A172 (cell line): ENCODE measurements at regions not wholly inside any gene's neighbourhood (a gene's known extent, or its start where the extent isn't known, plus 50 kb on each side); places are given as distances from the start of the nearest gene placed in this dataset.

Source experiments
- DNase-seq: peaks from one replicate; pipeline ENCODE4 v3.0.0-alpha.2; 2015; ENCODE audit warnings: low spot score

DNA sequence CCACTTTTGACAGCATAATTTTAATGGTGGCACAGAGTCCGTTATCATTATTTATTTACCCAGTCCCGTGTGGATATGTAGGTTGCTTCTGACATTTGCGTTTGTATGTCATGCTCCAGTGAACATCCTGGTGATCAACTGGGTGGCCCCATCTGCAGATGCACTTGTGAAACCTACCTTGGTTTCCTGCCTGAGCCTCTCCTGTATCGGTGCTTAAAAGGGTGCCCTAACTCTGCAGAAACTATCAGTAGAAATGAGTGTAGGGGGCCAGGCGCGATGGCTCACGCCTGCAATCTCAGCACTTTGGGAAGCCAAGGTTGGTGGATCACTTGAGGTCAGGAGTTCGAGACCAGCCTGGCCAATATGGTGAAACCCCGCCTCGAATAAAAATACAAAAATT lies 92.1 kb upstream of the IER5L start:
- no peak for DNase-seq

DNA sequence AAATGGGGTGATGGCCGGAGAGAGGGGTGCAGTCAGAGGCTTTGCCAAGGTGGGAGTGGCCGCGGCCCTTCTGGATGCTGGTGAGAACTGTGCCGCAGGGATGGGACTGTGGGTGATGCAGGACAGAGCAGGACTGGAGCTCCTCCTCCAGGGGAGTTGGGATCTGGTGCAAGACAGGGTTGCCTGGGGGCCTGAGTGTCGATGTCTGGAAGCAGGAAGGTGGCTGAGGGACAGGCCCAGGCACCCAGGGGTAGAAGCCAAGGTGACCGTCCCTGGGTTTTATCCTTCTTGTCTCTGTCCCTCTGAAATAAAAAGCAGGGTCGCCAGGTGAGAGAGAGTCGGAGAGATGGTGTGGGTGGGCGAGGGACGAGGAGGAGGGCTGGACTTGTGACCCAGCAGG lies 89.1 kb upstream of the IER5L start:
- no peak for DNase-seq

DNA sequence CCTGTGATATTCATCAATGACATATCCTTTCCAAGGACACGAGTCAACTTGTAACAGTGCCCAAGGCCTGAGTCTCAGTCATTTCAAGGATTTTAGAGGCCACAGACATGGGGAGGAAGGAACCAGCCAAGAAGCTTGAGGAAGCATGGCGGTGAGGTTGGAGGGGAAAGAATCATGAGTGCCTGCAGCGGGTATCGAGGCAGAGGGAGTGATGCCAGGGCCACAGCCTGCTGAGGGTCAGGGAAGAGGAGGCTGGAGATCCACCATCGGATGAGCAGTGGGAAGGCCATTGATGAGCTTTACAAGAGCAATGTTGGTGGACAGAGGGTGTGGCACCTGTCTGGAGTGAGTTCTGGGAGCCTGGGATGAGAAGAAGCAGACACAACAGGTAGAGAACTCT lies 88.5 kb upstream of the IER5L start:
- DNase-seq, result no peak

DNA sequence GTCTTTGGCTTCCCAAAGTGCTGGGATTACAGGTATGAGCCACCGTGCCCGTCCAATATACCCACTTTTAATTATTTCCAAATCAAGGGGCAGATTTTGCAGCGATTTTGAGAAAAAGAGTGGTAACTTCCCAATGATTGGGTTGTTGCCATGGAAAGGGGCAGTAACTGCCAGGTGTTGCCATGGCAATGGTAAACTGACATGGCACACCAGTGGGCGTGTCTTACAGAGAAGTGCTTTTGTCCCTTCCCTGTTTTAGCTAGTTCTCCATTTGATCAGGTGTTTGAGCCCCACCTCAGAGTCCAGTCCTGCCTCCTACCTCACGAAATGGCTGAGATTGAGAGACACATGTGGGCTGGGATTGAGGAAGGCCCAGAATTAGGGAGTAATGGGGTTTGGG lies 86.3 kb upstream of the IER5L start:
- no peak for DNase-seq

DNA sequence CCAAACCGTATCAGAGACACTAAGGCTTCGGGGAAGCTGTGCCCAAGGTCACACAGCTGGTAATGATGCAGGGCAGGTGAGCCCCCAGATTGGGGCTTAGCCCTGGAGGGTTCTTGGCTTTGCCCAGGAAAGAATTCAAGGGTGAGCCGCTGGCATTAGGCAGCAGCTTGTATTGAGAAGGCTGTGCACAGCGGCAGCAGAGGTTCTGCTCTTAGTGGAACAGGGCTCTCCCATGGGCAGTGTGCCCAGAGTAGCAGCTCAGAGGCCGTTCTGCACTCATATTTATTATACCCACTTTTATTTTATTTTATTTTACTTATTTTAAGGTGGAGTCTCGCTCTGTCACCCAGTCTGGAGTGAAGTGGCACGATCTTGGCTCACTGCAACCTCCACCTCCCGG lies 85.8 kb upstream of the IER5L start:
- no peak for DNase-seq

DNA sequence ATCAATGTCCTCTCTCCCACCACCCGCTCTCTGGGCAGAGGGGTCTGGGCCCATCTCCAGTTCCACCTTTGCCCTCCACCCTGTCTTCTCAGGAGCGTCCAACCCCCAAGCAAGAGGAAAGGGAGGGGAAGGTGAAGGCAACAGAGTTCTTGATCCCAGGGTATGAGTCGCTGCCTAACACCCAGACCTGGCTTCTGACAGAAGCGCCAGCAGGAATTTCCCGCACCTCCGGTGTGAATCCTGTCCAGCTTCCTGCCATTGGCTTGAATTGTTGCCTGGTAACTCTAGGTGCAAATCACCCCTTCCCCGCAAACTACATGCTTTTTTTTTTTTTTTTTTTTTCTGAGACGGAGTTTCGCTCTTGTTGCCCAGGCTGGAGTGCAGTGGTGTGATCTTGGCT lies 84.2 kb upstream of the IER5L start:
- peak; percentile 61 for DNase-seq

DNA sequence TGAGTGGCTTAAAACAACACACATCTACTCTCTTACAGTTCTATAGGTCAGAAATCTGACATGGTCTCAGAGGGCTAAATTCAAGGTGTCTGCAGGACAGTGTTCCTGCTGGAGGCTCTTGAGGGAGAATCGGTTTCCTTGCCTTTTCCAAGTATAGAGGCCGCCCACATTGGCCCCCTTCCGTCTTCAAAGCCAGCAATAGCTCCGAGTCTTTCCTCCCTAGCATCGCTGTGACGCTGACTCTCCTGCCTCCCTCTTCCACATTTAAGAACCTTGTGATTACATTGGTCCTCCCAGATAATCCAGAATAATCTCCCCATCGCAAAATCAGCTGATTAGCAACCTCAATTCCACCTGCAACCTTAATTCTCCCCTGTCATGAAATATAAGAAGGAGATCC lies 81.3 kb upstream of the IER5L start:
- no peak for DNase-seq

DNA sequence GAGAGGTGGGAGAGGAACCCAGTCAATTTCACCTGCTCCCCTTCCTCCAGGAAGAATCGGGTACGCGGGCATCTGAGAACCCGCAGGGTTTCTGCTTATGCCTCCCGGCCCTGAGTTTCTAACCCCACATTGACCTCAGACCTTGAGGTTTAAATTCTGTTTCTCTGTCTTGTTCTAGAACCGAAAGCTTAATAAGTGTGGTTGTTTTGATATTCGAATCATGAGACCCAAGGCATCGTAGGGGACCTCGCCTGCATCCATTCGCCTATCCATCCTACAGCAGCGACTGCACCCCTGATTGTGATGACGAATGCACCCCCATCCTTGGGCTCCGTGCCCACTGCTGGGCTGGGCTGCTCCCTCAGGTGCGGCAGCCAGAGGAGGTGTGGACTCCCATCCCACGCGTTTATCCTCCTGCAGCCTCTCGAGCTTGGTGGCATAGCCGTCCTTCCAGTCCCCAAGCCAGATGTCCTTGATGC lies 80.8 kb upstream of the IER5L start:
- DNase-seq, result no peak

DNA sequence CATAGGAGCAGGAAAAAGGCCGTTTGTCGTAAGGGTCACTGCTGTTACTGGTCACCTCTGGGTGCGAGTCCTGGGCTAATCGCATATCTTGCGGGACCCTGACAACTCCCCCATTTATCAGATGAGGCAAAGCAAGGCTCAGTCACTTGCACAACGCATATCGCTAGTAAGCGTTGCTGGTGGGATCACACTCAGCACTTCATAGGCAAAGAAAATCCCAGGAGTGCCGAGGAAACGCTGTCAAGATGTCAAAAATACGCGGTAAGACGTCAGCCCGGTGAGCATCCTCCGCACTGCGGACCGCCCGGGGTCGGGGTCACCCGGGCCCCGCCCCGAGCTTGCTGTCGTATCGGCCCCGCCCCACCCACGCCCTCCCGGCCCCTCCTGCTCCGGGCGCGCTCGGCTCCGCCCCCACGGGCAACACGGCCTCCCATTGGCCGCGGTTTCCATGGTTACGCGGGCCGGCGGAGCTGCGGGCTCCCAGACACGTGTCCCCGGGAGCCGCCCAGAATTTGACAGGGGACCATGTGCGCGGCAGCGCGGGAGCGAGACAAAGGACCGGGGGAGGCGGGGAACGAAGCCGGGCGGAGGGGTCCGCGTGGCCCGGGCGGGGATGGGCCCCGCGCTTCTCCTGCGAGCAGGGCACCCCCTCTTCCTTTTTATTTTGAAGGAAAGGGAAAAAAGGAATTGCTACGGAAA lies 80.2 kb upstream of the IER5L start:
- DNase-seq, result peak; percentile 41

DNA sequence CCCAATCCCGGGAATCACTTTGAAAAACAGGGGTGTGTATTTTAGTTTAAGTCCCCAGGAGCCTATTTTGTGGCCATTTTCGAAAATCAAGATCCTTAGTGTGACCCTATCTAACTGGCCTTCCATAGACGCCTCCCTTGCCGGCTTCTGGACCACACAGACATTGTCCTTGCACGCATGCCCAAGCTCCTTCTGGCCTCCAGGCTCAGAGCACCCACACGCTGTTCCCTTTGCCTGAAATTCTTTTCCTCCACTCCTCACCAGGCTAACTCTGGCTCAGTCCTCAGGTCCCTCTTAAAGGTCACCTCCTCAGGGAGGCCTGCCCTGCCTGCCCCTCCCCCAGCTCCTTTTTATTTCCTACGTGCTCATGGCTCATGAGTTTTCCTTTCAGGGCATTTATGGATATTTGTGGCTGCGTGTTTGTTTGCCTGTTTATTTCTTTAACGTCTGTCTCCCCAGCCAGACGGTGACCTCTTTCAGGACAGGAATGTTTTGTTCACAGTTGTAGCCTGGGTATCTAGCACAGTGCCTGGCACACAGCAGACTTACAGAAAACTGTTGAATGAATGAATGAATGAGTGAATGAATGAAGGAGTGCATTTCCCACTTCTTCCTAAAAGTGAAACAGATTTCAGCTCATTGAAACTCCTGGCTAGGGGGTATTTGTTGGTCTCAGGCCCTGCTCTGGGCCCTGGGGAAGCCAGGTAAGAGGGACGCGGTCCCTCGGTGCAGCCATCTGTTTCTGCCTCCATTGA lies 79.1 kb upstream of the IER5L start:
- no peak for DNase-seq

DNA sequence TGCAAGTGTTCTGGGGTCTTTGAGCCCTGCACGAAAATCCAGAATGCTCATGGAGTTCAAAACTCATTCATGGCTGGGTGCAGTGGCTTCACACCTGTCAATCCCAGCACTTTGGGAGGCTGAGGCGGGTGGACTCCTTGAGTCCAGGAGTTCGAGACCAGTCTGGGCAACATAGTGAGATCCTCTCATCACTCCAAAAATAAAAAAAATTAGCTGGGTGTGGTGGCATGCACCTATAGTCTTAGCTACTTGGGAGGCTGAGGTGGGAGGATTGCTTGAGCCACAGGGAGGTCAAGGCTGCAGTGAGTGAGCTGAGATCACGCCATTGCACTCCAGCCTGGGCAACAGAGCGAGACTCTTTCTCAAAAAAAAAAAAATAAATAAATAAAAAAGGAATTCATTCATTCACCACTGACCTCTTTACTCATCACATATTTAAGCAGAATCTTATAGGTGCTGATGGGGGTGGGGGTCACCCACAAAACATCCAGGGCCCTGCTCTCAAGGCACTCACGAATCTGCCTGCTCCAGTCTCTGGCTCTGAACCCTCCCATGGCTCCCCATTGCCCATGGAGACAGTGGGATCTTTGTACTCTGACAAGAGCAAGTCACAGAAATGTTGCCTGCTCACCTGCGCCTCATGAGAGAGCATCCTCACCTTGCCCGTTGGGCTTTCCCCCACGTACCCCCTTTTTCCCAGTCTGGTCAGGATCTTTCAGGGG lies 76.7 kb upstream of the IER5L start:
- no peak for DNase-seq

DNA sequence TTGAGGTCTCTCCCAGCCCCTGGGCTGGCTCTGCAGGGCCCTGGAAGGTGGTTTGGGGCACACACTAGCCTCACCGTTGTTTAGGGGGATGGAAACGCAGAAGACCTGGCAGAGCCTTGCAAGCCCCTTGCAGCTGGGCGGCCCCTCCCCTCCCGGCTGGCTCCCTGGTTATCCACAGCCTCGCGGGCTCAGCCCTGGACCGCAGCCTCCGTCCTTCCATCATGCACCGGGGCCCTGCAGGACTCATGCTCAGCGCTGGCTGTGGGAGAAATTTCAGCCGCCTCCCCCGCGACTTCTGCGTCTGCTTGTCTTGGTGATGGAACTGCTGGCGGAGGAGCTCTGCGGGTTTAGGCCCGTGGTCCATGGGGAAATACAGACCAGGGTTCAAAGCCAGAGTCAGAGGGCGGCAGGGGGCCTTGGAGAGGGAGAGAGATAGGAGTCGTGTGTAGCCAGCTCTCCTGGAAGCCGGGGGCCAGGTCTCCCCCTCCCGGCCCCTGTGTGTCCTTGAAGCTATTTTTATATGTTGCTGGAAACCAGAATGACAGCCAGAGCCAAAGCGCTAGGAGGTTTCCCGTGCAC lies 75.8 kb upstream of the IER5L start:
- no peak for DNase-seq

DNA sequence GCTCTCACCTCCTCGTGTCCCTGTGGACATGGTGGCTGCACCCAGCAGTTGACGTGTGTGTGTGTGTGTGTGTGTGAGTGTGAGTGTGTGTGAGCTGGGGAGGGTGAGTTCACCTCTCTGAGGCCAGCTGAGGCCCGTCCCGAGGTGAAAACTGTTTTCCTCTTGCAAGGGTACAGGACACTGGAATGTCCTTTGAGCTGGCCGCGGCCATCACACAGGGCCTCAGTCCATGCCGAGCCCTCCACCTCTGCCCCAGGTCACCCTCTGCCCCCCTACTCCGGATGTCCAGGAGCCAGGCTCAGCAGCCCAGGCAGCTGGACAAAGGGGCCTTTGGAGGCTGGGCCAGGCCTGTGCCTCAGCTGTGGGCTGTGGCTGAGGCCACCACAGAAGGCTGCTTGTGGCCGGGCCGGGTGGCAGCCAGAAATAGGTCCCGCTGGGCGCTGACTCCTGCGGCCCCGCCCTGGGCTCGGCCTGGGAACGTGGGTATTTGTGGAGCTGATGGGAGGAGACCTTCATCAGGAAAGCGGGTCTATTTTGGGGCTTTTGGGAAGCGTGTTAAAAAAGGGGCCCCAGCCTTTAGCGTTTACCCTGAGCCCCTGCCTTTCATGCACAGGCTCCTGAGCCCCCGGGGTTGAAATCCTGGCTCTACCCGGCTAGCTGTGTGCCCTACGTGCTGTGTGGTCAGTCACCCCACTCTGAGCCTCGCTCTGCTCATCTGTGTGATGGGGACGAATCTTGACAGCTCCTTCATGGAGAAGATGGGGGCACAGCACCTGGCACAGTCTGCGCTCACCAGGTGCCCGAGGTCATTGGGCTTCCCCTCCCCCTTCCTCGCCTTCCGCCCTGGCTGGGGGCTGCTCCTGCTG lies 75.1 kb upstream of the IER5L start:
- DNase-seq, result no peak

DNA sequence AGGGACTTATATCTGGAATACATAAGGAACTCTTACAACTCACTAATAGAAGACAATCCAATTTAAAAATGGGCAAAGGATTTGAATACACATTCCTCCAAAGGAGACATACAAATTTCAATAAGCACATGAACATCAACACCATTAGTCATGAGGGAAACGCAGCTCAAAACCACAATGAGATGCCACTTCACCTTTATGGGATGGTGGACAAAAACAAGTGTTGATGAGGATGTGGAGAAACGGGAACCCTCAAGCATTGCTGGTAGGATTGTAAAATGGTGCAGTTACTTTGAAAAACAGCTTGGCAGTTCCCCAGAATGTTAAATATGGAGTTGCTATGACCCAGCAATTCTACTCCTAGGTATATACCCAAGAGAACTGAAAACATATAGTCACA lies 72.7 kb upstream of the IER5L start:
- peak; percentile 74 for DNase-seq

DNA sequence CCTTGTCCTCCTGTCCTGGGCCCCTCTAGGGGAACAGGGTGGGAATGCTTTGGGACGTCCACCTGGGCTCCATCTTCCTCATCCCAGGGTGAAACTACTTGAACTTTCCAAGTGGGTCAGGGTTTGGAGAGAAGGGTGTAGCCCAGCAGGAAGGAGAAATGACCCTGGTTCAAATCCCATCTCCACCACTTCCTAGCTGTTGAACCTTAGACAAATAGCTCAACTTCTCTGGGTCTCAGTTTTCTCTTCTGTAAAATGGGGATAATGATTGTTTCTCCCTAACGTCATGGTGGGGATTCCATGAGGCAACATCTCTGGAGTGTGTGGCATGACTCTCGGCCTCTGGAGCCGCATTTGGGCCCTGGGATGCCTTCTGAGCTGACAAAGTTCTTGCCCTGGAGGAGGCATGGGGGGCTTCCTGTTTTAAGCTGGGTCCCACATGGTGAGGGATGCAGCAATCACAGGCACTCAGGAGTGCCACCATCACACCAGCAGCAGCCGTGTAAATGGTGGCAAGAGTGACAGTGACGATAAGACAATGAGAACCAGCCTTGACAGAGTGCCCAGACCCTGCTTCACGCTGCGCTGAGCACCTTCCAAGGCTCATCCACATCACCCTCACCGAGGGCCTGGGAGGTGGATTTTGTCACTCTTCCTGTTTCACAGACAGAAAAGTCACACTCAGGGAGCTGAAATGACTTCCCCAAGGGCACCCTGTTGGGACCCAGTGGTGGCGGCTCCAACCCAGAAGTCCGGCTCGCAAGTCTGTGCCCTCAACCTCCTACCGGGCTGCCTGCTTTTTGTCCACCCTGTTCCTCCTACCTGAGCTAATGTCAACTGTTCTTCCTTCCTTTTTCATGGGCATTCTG lies 69.5 kb upstream of the IER5L start:
- DNase-seq, result no peak

DNA sequence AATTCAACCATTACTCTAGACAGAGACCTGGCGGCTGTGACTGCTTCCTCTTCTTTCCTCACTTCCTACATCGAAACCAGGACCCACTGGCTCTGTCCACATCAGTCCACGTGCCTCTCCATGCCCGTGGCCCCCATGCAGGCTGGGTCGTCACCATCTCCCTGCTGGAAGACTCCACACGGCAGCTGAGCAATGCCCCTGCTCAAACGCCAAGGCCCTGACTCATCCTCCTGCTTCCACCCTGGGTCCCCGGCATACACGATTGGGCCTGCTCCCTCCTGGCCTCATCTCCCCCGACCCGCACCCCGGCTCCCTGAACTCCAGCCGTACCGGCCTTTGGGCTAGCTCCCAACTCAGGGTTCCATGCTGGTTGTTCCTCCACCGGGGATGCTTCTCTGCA lies 67.2 kb upstream of the IER5L start:
- peak; percentile 60 for DNase-seq

DNA sequence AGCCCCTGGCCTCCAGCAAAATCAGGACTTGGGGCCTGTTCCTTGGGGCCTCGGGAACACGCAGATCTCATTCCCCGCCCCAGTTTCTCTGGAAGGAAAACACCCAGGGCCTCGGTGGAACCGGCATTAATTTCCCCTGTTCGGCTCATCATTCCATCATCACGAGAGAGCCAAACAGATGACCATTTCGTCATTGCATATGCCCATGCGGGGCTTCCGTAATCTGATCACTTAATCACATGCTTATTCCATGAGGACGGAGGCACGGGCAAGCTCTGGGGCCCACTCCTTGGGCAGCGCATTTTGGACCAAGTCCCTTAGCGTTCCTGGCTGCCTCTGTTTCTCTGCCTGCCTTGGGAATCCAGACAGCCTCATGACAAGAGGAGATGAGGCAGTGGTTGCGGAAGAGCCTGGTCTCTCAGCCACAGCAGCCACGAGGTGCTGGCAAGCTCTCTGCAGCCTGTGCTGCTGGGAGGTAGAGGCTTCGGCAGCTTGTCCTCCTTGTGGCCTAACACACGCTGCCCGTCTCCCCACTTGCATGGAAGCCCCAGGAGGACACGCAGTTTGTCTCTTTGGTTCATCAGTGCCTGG lies 65.0 kb upstream of the IER5L start:
- no peak for DNase-seq

DNA sequence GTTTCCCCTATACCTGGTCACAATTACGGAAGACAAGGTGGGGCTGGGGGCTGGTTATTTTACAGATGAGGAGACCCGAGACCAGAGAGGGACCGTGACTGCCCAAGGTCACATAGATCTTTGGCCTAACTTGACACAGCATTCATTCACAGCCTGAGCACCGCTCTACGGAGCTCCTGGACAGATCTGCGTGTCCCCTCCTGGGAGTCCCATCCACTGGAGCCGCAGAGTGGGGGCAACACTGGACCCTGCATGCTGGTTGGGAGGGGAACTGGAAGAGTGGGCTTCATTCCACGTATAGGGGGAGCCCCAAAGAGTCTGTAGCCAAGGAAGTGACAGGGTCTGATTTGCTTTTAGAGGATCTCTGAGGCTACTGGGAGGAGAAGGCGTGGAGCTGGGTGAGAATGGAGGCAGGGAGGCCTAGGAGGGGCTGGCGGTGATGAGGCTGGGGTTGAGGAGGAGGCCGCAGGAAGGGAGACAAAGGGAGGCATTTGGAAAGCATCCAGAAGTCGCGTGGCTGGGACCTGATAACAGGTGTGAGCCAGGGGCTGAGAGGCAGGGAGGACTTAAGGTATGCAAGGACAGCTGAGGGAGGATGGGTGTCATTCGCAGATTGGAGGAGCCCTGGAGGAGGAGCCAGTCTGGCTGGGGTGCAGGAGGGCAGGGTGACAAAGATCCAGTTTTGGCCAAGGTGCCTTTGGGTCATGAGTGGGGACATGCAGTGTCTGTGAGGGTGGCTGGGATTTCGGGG lies 64.3 kb upstream of the IER5L start:
- no peak for DNase-seq

DNA sequence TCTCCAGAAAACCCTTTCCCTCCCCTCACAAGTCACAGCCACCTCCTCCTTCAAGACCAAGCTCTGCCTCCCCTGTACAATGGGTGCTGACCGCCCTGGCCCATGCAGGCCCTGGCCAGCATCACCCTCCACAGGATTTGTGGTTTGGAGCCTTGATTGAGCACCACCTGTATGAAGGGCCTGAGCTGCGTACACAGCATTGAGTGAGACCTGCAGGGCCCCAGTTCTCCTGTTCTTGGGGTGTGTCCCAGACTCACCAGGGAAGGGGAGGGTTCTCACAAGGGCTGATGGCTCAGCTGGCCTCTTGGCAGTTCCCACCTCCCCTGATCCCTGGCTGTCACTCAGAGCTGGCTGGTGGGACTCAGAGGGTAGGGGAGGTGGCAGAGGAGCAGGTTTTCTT lies 63.7 kb upstream of the IER5L start:
- DNase-seq, result no peak
